G401 (cell line): ENCODE measurements at regions not wholly inside any gene's neighbourhood (a gene's known extent, or its start where the extent isn't known, plus 50 kb on each side); places are given as distances from the start of the nearest gene placed in this dataset.

Experiments
- DNase-seq: peaks from one replicate; pipeline ENCODE4 v3.0.0-alpha.2; 2015; ENCODE audit warnings: low spot score
- in situ Hi-C: cut with HindIII; loops from 2 replicates; pipeline ENCODE4 v1.10.0; 2016; ENCODE audit warnings: low sequenced_read_pairs, mixed read lengths

DNA sequence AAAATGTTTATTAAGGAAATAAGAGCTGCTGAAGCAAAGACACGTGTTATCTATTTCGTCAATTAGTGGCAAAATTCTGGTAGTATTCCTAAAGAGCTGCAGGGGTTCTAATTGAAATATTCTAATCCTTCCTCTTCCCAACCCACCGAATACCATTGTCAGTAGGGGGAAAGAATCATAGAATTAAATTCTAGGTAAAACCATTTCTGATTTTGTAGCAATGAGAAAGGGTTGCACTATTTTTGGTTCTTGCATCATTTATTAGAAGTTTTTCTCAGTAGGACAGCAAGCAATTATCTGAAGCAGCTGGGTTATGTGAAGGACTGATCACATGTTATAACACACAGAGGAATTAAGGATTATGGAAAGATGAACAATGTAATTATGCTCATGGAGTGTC lies 80.3 kb upstream of the SEMA6A start:
- DNase-seq = no peak
- in situ Hi-C loops = no loop called here

DNA sequence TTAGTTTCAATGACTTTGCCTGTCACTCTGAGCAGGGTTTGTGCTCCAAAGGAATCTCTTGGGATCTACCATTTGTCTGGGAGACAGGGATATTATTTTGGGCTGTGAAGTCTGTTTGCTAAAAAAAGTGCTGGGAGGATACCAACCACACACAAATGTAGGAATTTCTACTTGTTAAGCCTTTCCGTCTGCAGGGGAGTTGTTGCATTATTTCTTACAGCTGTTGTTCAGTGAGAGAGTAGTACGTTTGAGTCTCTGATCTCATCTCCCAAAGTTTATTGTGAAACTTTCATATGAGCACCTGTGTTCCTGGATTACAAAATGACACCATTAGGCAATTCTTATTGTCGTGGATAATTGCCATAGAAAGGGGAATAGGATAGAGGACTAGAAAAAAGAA lies 78.3 kb upstream of the SEMA6A start:
- in situ Hi-C loops = no loop called here
- no peak for DNase-seq

DNA sequence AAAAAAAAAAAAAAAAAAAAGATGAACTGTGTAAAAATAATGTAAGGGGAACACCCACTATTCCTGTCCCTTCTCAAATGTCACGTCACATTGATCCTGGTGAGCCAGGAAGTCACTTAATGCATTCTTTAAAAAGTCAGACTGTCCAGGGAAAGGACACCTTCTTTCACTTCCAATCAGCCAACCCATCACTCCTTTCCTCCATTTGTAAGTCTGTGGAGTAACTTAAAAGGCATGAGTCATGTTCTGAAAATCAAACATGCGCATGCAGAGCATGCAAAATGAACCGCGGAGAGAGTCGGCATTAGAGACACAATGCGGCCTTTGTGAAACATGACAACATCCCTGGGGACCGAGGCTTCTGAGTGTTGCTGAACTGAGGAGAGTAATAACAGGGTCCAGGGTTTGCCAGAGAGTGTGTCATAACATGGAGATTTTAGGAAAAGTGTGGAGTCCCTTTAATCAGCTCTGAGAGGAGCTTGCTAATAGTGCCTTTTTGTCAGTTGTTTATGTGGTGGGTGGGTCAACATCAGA lies 77.6 kb upstream of the SEMA6A start:
- in situ Hi-C loops = no loop called here
- peak; percentile 41 for DNase-seq

DNA sequence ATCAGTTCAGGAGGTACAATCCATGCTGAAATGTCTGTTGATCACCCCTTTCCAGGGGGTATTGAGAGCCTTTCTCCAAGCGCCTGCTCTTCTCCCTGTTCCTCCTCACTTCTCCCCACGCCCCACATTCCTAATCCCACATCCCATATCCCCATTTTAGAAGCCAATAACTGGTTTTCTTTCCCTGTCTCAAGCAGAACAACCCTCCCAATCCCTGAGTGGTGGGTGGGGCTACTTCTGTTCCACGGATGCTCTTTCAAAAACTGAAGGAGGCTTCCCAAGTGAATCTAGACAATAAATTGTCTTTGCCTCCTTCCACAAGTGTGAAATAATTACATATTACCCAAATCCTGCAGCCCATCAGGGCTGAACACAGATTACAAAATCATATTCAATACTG lies 77.0 kb upstream of the SEMA6A start:
- DNase-seq = no peak
- in situ Hi-C loops = no loop called here

DNA sequence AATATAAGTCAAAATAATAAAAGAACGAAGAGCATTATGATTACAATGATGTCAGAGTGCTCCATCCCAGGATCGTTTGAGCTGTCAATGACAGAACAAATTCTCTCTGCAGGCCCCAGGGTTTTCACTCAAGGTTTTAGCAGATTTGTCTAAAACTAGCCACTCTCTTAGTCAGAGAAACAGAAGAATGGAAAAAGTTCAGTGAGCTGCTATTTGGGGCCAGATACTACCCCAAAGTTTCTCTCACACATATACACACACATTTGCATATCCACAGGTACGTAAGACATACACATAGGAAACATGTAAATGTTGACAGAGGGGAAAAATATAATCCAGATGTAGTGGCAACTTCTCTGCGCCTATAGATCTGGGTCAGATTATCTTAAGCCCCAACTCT lies 76.3 kb upstream of the SEMA6A start:
- no peak for DNase-seq
- in situ Hi-C loops = no loop called here

DNA sequence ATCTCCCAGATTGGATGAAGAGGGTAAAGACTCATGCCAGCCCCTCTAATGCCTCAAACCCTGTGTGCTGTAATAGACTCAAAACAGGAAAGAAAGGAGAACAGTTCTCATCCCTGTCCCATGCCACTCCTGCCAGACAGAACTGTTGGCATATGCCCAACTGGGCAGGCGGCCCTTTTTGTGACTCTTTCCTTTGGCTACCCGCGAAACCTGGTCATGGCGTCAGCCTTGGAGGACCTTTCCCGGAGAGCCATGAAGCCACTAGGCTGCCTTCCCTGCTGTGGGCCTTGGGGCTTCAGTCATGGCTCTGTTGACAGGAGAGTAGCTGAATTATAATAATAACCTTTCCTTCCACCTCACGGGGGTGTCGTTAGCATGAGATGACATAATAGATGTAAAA lies 75.9 kb upstream of the SEMA6A start:
- in situ Hi-C loops = no loop called here
- DNase-seq = peak; percentile 82

DNA sequence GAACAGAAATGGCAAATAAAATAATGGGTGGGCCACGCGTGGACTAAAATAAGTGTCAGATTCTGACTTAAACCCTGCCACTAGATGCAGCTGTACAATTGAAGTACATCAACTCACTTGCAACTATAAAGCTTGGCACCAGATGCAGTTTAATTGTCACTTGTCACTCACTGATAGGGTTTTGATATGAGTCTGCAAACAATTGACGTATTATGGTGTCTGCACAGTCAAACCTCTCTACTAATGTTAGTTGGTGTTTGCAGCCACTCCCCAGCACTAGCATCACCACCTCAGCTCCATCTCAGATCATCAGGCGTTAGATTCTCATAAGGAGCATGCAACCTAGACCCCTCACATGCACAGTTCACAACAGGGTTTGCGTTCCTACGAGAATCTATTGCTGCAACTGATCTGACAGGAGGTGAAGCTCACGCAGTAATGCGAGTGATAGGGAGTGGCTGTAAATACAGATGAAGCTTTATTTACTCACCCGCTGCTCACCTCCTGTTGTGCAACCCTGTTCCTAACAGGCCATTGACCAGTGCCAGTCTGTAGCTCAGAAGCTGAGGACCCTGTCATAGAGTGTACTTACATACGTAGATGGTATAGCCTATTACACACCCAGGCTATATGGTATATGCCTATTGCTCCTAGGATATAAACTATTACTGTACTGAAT lies 72.1 kb upstream of the SEMA6A start:
- no peak for DNase-seq
- in situ Hi-C loops = no loop called here

DNA sequence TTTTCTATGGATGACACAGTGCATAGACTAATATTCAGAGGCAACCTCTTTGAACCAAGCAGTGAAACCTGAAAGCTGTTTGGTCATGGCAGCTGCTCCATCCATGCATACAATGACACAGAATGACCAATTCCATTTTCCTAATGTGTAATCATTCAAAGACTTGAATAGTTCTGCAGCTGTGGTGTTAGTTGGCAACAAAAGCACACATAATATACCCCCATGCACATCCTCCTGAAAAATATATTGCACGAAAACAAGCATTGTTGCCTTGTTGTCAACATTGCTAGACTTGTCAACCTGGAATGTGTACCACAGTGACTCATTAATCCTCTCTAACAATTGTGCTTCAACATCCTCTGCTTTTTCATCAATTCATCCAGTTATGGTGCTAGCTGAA lies 71.0 kb upstream of the SEMA6A start:
- no peak for DNase-seq
- in situ Hi-C loops = no loop called here

DNA sequence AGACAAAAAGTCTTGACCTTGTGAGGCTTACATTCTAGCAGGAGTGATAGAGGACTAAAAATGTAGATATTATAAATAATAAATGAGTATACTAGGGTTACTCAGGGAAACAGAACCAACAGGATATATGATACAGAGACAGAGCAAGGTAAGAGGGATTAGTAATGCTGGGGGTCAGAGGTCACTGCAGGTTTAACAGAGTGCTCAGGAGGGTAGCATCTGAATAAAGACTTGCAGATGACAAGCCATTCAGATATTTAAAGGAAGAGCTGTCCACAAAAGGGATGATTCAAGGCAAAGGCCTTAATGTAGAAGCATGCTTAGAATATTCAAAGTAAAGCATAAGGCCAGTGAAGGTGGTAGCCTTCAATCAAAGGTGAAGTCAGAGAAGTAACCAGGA lies 65.6 kb upstream of the SEMA6A start:
- in situ Hi-C loops = no loop called here
- no peak for DNase-seq

DNA sequence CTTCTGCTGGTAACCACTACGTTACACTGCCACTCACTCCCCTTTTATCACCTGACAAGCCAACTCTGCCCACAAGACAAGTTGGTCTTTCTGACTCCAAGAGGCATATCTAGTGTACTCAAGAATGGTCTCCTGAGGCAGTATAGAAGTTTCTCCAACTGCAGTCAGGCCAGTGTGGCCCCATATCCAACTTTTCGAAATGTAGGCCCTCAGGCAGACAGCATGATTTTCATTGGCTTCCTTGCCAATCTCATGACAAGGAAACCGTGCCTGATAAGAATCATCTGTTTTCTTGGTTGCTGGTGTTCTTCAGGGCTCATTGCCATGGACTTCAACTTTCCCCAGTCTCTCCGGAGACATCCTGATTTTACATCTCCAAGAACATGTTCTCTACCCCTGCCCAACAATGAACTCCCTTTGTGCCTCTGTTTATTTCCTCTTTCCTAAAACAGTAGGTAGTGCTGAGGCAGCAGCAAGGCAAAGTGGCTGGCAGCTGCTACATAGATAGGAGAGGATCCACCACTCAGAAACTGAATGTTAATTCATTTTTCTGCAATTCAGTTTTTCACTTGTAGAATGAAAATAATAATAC lies 62.6 kb upstream of the SEMA6A start:
- DNase-seq = no peak
- in situ Hi-C loops = no loop called here

DNA sequence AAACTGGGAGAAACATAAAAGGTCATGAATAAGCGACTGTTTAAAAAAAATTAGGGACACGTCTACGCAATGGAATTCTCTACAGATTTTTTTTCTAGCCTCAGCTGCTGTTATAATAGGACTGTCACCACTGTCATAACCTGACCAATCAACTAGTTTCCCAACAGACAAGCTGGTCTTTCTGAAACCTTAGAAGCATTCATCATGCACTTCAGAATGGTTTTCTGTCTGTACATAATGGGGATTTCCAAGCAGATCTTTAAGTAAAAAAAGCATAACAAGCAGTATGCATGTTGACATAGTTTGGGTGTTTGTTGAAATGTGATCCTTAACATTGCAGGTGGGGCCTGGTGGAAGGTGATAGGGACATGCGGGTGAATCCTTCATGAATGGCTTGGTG lies 58.3 kb upstream of the SEMA6A start:
- in situ Hi-C loops = no loop called here

DNA sequence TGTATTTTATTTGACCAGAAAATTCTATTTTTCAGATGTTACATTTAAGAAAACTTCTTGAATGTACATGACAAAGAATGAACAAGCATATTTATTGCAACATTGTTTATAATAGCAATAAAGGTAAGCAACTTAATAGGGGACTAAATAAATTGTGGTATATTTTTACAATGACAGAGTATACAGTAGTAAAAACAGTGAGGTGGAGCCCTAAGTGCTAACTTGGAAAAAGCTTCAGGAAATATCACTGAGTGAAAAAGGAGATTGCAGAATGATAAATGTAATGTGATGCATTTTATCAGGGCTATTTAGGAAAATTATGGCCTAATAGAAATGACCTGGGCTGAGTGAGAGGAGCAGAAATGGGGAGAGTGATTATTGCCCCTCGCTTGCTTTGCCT lies 56.5 kb upstream of the SEMA6A start:
- DNase-seq = no peak
- in situ Hi-C loops = no loop called here

More for the DNA sequence above, 58.3 kb upstream of the SEMA6A start:
- DNase-seq = no peak

DNA sequence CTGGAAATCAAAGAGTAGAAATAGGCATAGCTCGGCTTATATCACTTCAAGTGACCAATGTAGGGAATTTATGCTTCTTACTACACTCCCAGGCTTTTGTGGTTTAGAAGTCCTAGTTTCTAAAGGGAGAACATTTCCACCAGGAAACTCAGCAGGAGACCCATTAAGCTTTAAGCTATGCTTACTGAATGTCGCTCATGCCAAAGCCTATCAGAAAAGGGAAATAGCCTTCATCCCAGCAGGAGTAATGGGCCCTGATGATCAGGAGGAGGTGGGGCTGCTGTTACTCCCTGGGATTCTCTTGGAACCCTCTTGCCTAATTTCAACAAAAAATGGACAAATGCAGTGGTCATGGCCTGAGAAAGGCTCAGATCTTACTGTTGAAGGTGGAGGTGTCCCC lies 54.5 kb upstream of the SEMA6A start:
- in situ Hi-C loops = no loop called here
- no peak for DNase-seq

DNA sequence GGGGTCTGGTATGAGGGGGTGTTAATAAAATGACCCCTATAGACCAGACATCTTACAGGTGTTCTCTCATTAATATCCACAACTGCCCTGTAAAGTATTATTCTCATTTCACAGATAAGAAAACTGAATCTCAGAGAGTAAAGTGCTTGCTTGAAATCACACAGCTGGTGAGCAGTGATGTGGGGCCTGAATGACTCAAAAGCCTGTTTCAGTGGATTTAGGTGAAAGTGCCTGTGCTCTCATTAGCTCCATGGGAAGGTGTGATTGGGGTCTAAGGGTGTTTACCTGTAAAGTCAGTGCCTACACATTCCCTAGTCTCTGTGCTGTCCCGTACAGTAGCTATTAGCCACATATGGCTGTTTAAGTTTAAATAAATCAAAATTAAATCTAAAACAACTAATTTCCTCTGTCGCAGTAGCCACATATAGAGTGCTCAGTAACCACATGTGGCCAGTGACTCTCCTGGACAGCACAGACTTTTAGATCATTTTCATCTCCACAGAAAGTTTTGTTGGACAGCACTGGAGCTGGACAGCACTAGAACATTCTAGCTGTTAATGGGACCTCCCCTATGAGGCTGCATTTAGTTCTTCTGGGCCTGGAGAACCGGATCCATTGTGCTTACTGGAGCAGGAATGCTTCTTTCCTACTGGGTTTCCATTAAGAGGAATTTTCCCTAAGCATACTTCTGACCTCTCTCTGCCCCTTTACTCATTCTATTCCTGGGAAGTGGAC lies 52.5 kb upstream of the SEMA6A start:
- in situ Hi-C loops = no loop called here
- DNase-seq = no peak

DNA sequence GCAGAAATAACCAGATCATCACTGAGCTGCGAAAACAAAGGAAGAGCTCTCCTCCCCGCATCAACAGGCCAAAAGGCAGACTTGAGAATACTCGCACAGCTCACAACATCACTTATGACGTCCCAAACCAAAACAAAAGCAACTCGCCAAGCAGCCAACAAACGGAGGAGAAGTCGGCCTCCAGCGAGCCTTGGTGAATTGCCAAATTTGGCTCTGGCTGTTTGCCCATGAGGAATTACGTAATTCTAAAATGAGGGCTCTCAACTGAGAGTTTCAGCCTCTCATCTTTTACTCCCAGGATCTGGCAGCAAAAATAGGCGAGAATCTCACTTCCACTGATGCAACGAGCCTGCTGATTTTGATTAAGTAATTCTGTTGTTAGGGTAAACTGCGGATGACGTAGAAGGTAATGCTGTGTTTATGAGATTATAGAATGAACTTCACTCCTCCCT lies 51.7 kb upstream of the SEMA6A start:
- in situ Hi-C loops = no loop called here
- DNase-seq = peak; percentile 84
